ENCODE measurements at regions not wholly inside any gene's neighbourhood (a gene's known extent, or its start where the extent isn't known, plus 50 kb on each side); places are given as distances from the start of the nearest gene placed in this dataset.

GRCh38 chr2:2845267-2845666, 514.2 kb upstream of the MYT1L start:
- no peak for TF ChIP-seq CTCF (IDR thresholded peaks at IDR 0.05; ENCODE audit: low read length)
- no peak for TF ChIP-seq EZH2 (IDR thresholded peaks at IDR 0.05; ENCODE audit: borderline replicate concordance, low read length)
